NCI-H1105 treated with DMSO at 0.1 percent for 48 hours (cell line): ENCODE measurements at regions not wholly inside any gene's neighbourhood (a gene's known extent, or its start where the extent isn't known, plus 50 kb on each side); places are given as distances from the start of the nearest gene placed in this dataset.
"Not testable (repeated sequence)": the region's sequence is repeated elsewhere in the genome, so short reads cannot be mapped to it uniquely, and the experiment has no call there.

Experiments
- DNase-seq: peaks from one replicate; lab custom pipeline; 2025; lab: John Stamatoyannopoulos, UW

- no peak for DNase-seq
Observed at GRCh38 chr12:127025545-127025944, 1241.4 kb upstream of the TMEM132C start.

GRCh38 chr12:127035011-127035879 lies 1231.7 kb upstream of the TMEM132C start:
- DNase-seq: no peak

- no peak for DNase-seq
Observed at GRCh38 chr12:127038152-127038551, 1228.8 kb upstream of the TMEM132C start.

GRCh38 chr12:127038761-127039160 lies 1228.2 kb upstream of the TMEM132C start:
- DNase-seq: no peak

- DNase-seq: no peak
Observed at GRCh38 chr12:127041985-127042625, 1224.9 kb upstream of the TMEM132C start.

- no peak for DNase-seq
Observed at GRCh38 chr12:127043731-127044130, 1223.2 kb upstream of the TMEM132C start.

GRCh38 chr12:127044836-127045235 lies 1222.1 kb upstream of the TMEM132C start:
- no peak for DNase-seq

GRCh38 chr12:127046467-127046866 lies 1220.5 kb upstream of the TMEM132C start:
- no peak for DNase-seq

- no peak for DNase-seq
Observed at GRCh38 chr12:127048057-127048456, 1218.9 kb upstream of the TMEM132C start.

- not testable (repeated sequence) for DNase-seq
Observed at GRCh38 chr12:127048525-127048924, 1218.4 kb upstream of the TMEM132C start.

- no peak for DNase-seq
Observed at GRCh38 chr12:127051139-127051538, 1215.8 kb upstream of the TMEM132C start.

- DNase-seq: no peak
Observed at GRCh38 chr12:127052511-127053232, 1214.3 kb upstream of the TMEM132C start.

- DNase-seq: no peak
Observed at GRCh38 chr12:127054531-127054930, 1212.4 kb upstream of the TMEM132C start.

- DNase-seq: no peak
Observed at GRCh38 chr12:127060310-127060847, 1206.6 kb upstream of the TMEM132C start.

- no peak for DNase-seq
Observed at GRCh38 chr12:127060933-127061332, 1206.0 kb upstream of the TMEM132C start.

GRCh38 chr12:127063339-127064072 lies 1203.5 kb upstream of the TMEM132C start:
- DNase-seq: no peak

- no peak for DNase-seq
Observed at GRCh38 chr12:127064207-127064606, 1202.8 kb upstream of the TMEM132C start.

- DNase-seq: no peak
Observed at GRCh38 chr12:127065595-127065994, 1201.4 kb upstream of the TMEM132C start.

GRCh38 chr12:127070515-127071157 lies 1196.3 kb upstream of the TMEM132C start:
- no peak for DNase-seq

- no peak for DNase-seq
Observed at GRCh38 chr12:127074161-127074560, 1192.8 kb upstream of the TMEM132C start.

- no peak for DNase-seq
Observed at GRCh38 chr12:127075981-127076380, 1191.0 kb upstream of the TMEM132C start.
